Stimulated activated CD8-positive, alpha-beta memory T cell treated with anti-CD3 and anti-CD28 coated beads, Interleukin-15, amount 100 ng/mL, for 24 hours (primary cell): ENCODE measurements at regions not wholly inside any gene's neighbourhood (a gene's known extent, or its start where the extent isn't known, plus 50 kb on each side); places are given as distances from the start of the nearest gene placed in this dataset.

Experiments
- DNase-seq: peaks from one replicate; pipeline ENCODE4 v3.0.0-alpha.2; 2020; ENCODE audit warnings: low read depth

DNA sequence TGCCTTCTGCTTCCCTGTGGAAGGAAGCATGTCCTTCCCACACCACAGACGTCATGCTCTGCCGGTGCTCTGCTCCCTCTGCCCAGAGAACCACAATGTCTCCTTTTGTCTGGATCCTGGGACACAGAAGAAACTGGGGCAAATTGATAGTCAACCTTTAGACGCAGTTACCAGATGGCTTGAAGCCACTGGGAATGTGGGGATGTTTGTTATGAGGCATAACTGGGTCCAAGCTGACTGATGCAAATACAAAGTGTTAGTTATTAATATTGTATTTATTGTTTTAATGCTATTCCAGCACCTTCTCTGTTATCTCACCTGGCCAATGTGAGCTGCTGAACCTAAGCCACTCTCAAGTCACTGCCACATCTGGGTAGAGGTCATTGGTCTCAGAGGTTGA lies 322.2 kb downstream of the SHANK2 start:
- DNase-seq = no peak

DNA sequence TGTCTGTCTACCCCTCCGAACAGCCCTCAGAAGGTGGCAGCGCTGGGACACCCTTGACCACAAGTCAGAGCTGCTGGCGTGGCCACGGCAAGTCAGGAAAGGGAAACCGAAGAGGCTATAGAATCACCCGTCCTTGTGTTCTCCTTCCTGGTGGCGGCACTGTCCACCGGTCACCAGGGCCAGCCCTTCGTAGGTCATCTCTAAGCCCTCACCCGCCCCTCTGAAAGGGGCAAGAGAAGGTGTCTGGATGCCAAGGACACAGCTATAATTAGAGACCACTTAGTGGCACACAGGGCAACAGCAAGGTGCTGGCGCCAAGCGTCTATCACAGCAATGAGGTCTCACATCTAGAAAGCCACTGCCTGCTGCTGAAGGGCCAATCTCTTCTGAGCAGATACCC lies 320.9 kb downstream of the SHANK2 start:
- DNase-seq = no peak

DNA sequence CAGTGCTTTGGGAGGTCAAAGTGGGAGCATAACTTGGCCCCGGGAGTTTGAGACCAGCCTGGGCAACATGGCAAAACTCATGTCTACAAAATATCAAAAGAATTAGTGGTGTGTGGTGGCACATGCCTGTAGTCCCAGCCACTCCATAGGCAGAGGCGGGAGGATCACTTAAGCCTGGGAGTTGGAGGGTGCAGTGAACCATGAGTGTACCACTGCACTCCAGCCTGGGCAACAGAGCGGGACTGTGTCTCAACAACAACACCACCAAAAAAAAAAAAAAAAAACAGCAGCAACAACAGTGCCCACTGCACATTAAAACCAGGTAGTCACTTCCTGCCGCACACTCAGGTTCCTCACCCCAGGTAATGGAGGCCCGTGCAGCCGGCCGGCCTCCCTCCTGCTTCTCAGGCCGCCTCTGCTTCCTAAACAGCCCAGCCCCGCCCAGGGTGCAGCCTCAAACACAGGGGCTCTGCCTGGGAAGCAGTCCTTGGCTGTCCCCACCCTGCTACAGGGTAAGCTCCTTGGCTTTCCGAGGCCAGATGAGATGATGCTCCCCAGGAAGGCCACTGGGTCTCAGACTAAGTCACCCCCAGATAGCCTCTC lies 318.3 kb downstream of the SHANK2 start:
- DNase-seq = no peak

DNA sequence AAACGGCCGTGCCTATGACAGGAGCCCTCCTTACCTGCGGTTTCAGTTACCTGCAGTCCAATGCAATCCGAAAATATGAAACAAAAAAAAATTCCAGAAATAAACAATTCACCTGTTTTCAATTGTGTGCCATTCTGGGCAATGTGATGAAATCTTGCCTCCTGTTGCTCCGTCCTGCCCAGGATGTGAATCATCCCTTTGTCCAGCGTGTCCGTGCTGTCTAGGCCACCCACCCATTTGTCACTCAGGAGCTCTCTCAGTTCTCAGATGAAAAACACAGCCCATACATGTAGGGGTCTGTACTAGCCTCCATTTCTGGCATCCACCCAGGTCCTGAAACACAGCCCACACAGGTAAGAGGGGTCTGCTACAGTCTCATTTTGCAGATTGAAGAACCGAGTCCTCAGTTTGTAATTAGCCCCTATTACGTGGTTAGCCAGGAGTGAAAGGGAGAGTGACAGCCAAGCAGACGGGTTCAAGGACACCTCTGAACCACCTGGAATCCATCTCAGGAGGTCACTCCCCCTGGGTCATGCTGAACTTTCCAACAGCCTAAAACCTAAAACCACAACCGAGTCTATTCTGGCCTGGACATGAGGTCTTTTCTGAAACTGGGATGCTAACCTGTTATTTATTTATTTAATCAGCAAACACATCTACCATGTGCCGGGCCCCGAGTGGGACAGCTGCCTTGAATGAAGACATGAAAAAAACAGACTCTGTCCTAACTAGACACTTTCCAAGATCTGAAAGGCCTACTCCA lies 317.2 kb downstream of the SHANK2 start:
- DNase-seq = no peak

DNA sequence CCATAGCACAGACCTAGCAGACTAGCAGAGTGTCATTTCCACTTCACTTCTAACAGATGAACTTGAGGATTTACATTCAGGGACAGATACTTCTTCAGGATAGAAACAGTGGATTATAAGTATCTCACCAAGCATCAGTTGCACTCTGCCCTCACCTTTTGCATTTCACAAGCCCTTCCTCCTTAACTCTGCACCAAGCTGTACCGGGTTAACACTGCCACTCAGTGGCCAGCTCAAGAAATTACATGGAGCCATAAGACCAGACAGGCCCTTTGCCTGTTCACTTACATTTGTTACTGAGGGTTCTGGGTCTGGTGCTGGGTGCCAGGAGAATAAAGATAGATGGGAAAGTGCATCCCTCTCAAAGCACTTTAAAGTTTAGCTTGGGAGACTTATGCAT lies 309.8 kb downstream of the SHANK2 start:
- no peak for DNase-seq

DNA sequence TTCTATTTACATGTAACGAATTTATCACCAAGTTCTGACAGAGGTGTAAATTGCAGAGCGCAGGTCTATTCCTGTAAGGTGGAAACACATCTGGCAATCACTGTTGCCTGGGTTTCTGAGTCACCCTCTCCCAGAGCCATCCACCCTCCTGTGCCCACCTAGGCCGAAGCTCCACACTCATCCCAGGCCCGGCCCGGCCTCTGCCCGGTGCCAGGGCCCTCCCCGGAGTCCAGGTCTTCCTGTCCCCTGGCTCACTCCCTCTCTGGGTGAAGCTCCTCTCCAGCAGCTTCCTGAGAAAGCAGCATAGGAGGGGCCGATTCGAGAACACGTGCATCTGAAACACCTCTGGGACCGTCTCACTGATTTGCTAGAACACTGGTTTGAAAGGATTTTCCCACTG lies 308.2 kb downstream of the SHANK2 start:
- no peak for DNase-seq

DNA sequence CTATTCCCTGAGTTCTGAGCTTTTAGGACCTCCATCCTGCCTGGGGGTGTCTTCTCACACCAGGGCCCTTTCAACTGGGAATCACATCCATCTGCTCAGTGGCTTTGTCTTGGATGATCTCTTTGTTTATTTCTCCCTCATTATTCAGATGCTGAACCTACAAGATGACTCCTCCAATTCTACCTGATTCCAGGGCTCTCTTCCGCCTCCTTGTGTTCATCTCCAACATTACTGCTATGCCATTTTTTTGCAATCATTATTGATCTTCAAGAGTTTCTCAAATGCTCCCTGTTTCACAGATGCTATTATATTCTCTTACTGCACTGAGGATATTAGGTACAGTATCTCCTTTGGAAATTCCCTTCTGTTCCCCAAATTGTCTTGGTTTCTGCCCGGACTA lies 307.7 kb downstream of the SHANK2 start:
- no peak for DNase-seq

DNA sequence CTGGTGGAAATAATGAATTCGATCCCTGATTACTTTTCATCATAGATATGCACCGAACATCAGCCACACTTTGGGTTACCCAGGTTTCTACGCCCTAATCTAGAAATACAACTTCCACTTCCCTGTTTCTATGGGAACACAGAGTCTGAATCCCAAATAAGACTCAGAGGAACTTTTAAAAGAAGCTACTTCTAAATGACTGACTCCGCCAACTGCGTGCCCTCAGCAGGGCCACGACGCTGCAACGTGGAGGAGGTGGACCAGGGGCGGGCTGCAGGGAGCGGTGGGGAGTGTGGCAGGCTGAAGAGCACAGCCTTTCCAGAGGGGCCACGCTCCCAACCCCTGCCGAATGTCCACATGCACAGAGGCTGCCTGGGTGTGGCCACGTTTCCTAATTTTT lies 304.0 kb downstream of the SHANK2 start:
- no peak for DNase-seq

DNA sequence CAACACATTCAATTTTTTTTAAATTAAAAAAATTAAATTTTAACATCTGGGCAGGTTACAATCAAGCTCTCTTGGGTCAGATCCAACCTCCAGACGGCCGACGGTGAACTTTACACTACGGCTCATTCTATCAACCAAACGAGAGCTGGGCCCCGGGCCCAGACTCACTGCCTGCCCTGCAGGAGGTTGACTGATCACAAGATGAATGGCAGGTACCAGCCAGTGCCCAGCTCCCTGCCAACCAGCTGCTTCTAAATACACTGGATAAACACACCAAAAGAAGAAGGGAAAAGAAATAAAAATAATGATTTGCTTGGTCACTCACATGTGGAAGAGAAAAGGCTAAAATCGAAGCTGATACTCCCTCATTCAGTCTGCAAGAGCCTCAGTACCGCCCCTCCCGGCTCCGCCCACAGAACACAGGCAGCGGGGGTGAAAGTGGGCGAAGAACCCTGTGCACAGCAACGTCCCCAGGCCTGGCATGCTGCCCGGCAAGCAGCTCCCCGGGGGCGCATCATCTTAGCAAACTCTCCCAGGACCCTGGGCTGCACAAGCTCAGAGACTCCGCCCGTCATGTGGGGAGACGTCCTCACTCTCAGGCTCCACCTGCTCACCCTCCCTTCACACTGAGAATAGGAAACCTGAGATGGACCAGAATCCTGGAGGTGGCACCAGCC lies 303.4 kb downstream of the SHANK2 start:
- no peak for DNase-seq

DNA sequence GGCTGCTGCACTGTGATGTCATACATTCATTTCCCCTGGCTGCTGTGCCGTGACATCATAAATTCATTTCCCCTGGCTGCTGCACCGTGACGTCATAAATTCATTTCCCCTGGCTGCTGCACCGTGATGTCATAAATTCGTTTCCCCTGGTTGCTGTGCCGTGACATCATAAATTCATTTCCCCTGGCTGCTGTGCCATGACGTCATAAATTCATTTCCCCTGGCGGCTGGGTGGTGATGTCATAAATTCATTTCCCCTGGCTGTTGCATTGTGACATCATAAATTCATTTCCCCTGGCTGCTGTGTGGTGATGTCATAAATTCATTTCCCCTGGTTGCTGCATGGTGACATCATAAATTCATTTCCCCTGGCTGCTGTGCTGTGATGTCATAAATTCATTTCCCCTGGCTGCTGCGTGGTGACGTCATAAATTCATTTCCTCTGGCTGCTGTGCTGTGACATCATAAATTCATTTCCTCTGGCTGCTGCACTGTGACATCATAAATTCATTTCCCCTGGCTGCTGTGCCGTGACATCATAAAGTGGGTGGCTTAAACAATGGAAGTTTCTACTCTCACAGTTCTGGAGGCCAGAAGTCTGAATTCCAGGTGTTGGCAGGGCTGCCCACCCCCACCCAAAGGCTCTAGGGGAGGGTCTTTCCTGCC lies 301.1 kb downstream of the SHANK2 start:
- DNase-seq = no peak

DNA sequence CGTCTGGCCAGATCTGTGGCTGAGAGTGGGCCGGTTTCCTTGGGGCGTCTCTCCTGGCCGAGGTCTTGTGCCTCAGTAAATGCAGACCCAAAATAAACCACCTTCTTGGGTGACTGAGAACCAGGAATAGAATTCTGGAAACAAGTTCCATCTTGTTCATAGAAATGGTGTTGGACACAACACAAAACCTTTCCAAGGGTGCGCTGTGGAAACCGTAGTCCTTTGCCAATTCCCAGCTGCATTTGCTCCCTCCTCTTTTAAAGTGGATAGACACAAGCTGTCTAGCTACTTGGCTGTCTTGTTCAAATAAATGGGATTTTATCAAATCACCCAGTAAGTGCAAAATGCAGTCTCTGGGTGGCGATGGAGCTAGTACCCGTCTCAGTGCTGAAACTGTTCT lies 300.2 kb downstream of the SHANK2 start:
- DNase-seq = no peak

DNA sequence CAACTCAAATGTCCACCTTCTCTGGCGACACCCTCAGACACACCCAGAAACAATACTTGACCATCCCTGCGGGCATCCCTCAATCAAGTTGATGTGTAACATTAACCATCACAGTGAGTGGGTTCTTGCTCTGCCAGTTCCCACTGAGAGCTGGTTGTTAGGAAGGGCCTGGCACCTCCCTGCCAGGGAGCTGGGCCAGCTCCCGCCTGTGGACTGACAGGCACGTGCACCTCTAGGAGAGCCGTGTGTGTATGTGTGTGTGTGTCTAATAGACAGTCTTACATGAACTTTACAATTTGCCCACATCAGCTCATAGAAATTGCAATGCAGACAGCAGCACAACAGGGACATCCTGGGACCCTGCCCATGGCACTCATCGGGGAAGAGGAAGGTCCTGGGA lies 298.7 kb downstream of the SHANK2 start:
- no peak for DNase-seq

DNA sequence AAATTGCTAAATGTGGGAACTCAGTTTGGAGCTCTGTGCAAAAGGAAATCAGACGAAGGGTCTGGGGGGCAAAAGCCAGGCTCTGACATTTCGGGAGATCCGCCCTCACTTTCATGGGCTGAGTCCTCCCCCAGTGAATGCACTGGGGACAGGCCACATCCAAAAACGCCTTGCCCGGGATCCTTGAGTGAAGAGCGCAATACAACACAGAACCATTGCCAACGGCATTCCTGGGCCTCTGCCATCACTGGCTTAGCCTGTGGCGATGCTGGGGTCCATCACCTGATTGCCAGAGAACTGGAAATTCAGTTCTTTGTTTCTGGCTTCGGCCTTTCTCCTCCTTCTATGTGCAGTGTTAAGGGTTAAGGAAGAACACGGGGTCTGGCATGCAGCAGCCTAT lies 297.9 kb downstream of the SHANK2 start:
- DNase-seq = no peak
